HEK293T (cell line): ENCODE measurements at regions not wholly inside any gene's neighbourhood (a gene's known extent, or its start where the extent isn't known, plus 50 kb on each side); places are given as distances from the start of the nearest gene placed in this dataset.
"Not testable (repeated sequence)": the region's sequence is repeated elsewhere in the genome, so short reads cannot be mapped to it uniquely, and the experiment has no call there.

Experiments used
- CTCF ChIA-PET: fragments of 350-600 bp; formaldehyde crosslinking; extraction: SDS; loops from one replicate; lab custom pipeline; 2021; ENCODE audit warnings: antibody characterized with exemption, inconsistent platforms; lab: Yijun Ruan, JAX
- POLR2A ChIA-PET: fragments of 350-600 bp; formaldehyde crosslinking; extraction: SDS; loops from one replicate; lab custom pipeline; 2020; ENCODE audit warnings: antibody characterized with exemption, inconsistent platforms; lab: Yijun Ruan, JAX
- DNase-seq: peaks from one replicate; pipeline ENCODE4 v3.0.0; 2012; ENCODE audit warnings: mixed read lengths; ENCODE audit errors: extremely low spot score
- ARNT ChIP-seq: fragments of 450-650 bp; IDR thresholded peaks from 2 replicates; pipeline ENCODE4 v1.6.1; 2017; ENCODE audit warnings: mild to moderate bottlenecking
- BHLHE40 ChIP-seq: fragments of 450-650 bp; IDR thresholded peaks from 2 replicates; pipeline ENCODE4 v1.6.1; 2016; ENCODE audit warnings: mild to moderate bottlenecking, moderate library complexity, borderline replicate concordance
- CTBP1 ChIP-seq: fragments of 450-650 bp; IDR thresholded peaks from 2 replicates; pipeline ENCODE4 v1.6.1; 2016; ENCODE audit warnings: borderline replicate concordance
- ELF4 ChIP-seq: fragments of 450-650 bp; IDR thresholded peaks from 2 replicates; pipeline ENCODE4 v1.6.1; 2017; ENCODE audit warnings: antibody characterized with exemption
- FOXA1 ChIP-seq: fragments of 450-650 bp; IDR thresholded peaks from 2 replicates; pipeline ENCODE4 v1.6.1; 2016; ENCODE audit warnings: mild to moderate bottlenecking
- FOXK2 ChIP-seq: fragments of 450-650 bp; IDR thresholded peaks from 2 replicates; pipeline ENCODE4 v1.6.1; 2016; ENCODE audit warnings: mild to moderate bottlenecking
- FOXM1 ChIP-seq: fragments of 450-650 bp; IDR thresholded peaks from 2 replicates; pipeline ENCODE4 v1.6.1; 2017; ENCODE audit warnings: mild to moderate bottlenecking, borderline replicate concordance
- HDGF ChIP-seq: fragments of 450-650 bp; IDR thresholded peaks from 2 replicates; pipeline ENCODE4 v1.6.1; 2017; ENCODE audit warnings: antibody characterized with exemption, borderline replicate concordance
- L3MBTL2 ChIP-seq: fragments of 450-650 bp; conservative IDR thresholded peaks from 2 replicates; pipeline ENCODE4 v1.6.1; 2016; ENCODE audit warnings: mild to moderate bottlenecking
- LEF1 ChIP-seq: fragments of 450-650 bp; IDR thresholded peaks from 2 replicates; pipeline ENCODE4 v1.6.1; 2017; ENCODE audit warnings: mild to moderate bottlenecking, borderline replicate concordance
- NFRKB ChIP-seq: fragments of 450-650 bp; IDR thresholded peaks from 2 replicates; pipeline ENCODE4 v1.6.1; 2016; ENCODE audit warnings: mild to moderate bottlenecking, moderate library complexity
- SP1 ChIP-seq: fragments of 450-650 bp; IDR thresholded peaks from 2 replicates; pipeline ENCODE4 v1.6.1; 2017
- SUZ12 ChIP-seq: fragments of 450-650 bp; IDR thresholded peaks from 2 replicates; pipeline ENCODE4 v1.6.1; 2016; ENCODE audit warnings: mild to moderate bottlenecking
- TARDBP ChIP-seq: fragments of 450-650 bp; IDR thresholded peaks from 2 replicates; pipeline ENCODE4 v1.6.1; 2016
- ZNF384 ChIP-seq: fragments of 450-650 bp; IDR thresholded peaks from 2 replicates; pipeline ENCODE4 v1.6.1; 2016
- TF ChIP-seq, protein P1 (sequence below): fragments of 450-650 bp; IDR thresholded peaks from 2 replicates; pipeline ENCODE4 v1.6.1; 2016

DNA sequence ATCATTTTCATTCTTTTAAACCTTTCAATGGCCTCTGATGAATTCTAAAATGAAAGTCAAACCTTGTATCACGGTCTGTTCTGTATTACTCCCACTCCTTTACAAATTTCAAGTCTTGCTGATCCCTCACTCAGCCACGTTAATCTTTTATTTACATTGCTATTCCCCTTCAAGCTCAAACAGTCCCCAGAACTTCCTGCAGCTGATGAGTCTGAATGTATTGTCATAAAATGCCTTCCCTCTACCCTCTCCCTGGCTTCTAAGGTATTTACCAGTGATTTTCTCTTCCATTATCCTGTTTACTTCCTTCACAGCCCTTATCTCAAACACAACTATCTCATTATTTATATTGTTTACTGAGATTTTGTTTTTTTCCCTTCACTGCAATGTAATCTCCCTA, 562.3 kb upstream of the C9orf72 start:
- POLR2A ChIA-PET = no interaction called here
- CTCF ChIA-PET = no interaction called here

DNA sequence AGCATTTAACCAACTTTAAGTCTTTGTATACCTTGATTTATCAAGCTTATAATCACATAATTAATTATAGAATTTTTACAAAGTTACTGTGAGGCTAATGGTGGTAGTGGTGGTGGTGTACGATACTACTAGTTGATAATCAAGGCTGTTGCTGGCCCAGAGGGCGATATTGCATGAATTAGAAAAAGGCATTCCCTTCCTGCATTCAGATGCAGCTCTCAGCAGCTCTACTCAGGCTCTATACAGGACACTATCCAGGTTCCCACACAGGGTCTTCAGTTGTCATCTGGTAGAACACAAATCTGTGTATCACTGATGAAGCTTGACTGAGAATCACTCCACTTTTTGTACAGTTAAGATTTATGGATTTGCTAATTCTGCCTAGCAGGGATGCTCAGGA, 562.8 kb upstream of the C9orf72 start:
- CTCF ChIA-PET = no interaction called here
- DNase-seq = no peak
- POLR2A ChIA-PET = no interaction called here
- TF ChIP-seq BHLHE40 = no peak
- TF ChIP-seq, protein P1, sequence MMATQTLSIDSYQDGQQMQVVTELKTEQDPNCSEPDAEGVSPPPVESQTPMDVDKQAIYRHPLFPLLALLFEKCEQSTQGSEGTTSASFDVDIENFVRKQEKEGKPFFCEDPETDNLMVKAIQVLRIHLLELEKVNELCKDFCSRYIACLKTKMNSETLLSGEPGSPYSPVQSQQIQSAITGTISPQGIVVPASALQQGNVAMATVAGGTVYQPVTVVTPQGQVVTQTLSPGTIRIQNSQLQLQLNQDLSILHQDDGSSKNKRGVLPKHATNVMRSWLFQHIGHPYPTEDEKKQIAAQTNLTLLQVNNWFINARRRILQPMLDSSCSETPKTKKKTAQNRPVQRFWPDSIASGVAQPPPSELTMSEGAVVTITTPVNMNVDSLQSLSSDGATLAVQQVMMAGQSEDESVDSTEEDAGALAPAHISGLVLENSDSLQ = no peak
- no peak for TF ChIP-seq SUZ12
- TF ChIP-seq NFRKB = no peak
- TF ChIP-seq HDGF = no peak
- no peak for TF ChIP-seq LEF1
- no peak for TF ChIP-seq TARDBP
- TF ChIP-seq FOXA1 = no peak
- TF ChIP-seq FOXK2 = no peak
- no peak for TF ChIP-seq ZNF384
- TF ChIP-seq FOXM1 = no peak
- no peak for TF ChIP-seq L3MBTL2

More for the DNA sequence above, 562.3 kb upstream of the C9orf72 start:
- TF ChIP-seq ELF4 (no peak), ZNF384 (no peak), L3MBTL2 (no peak), LEF1 (no peak), HDGF (no peak), FOXA1 (no peak), SUZ12 (no peak), SP1 (no peak), BHLHE40 (no peak), ARNT (no peak), CTBP1 (no peak), NFRKB (no peak), FOXM1 (no peak), FOXK2 (no peak), TARDBP (no peak)
- TF ChIP-seq, protein P1 = no peak
- no peak for DNase-seq

DNA sequence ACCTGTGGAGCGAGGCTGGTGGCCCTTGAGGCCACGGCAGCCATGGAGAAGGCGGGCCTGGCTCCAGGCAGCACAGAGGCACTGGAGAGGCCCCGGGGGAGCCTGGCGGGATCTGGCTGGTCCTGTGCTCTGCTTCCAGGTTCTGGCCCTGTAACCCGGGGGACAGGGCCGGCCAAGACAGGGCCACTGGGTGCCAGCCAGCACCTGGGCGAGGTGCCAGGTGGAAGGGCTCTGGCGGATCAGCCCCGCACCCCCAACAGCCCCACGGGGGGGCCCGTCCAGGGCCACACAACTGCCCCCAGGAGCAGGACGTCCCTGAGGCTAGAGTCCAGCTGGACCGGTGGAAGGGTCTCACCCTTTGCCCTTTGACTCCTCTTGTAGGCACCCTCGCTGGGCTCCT, 574.1 kb upstream of the C9orf72 start:
- DNase-seq, CTCF ChIA-PET, POLR2A ChIA-PET: not testable (repeated sequence)

DNA sequence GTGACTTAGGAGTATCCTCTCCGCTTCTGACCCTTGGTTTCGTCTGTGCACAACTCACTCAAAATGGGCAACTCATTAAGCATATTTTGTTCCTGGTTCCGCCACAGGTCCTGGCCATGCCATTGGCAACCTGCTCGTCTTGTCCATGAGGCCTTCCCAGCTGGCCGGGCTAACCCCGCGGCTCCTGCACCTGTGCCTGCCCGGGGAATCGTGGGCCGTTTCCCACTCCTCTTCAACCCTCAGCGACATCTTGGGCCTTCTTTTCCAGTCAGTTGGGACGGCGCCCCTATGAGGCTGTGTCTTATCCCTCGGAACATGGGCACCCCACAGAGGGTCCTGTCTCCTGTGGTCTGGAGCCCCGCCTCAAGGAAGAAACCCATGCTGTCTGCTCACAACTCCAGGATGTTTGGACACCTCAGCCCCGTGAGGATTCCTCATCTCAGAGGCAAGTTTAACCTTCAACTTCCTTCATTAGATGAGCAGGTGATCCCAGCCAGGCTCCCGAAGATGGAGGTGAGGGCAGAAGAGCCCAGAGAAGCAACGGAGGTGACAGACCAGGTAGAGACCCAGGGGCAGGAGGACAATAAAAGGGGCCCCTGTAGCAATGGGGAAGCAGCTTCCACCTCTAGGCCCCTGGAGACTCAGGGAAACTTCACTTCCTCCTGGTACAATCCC, 574.8 kb upstream of the C9orf72 start:
- CTCF ChIA-PET = not testable (repeated sequence)

GRCh38 chr9:28149361-28150050, 576.2 kb upstream of the C9orf72 start:
- CTCF ChIA-PET, POLR2A ChIA-PET, DNase-seq: not testable (repeated sequence)

More for the DNA sequence above, 574.8 kb upstream of the C9orf72 start:
- POLR2A ChIA-PET, DNase-seq: not testable (repeated sequence)

DNA sequence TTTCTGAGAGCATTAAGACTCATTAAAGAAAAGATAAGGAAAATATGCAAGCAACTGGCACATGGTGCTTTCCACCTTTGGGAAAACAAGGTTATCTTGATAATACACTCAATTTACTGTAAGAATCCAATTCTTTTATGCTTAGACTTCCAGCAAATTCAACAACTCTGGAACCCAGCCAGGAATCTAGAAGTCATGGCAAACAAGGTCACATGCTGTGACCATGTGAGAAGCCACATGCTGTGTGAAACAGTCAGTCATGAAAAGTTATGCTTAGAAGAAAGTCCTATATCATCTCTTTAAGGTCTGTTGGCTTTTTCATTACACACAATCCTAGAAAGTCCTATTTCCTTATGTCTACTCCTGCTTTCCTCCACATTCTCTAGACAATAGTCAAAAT, 581.8 kb upstream of the C9orf72 start:
- CTCF ChIA-PET = no interaction called here
- POLR2A ChIA-PET = no interaction called here
- TF ChIP-seq FOXK2 (no peak), SP1 (no peak), BHLHE40 (no peak)
- TF ChIP-seq, protein P1 = no peak
- DNase-seq = no peak

DNA sequence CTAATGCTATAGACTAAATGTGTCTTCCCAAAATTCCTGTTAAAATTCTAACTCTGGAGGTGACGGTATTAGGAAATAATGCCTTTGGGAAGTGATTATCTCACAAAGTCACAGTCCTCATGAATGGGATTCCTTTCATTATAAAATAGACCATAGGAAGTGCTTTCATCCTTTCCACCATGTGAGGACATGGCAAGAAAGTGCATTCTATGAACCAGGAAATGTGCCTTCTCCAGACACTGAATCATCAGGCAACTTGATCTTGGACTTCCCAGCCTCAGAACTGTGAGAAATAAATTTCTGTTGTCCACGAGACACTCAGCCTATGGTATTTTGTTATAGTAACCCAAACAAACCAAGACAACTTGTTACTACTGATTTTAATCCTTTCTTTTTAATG, 582.4 kb upstream of the C9orf72 start:
- POLR2A ChIA-PET = no interaction called here
- CTCF ChIA-PET = no interaction called here
- no peak for DNase-seq
- TF ChIP-seq, protein P1 = no peak
- TF ChIP-seq SP1 (no peak), FOXK2 (no peak), LEF1 (no peak), L3MBTL2 (no peak), ZNF384 (no peak), TARDBP (no peak), SUZ12 (no peak)
